ENCODE measurements at regions not wholly inside any gene's neighbourhood (a gene's known extent, or its start where the extent isn't known, plus 50 kb on each side); places are given as distances from the start of the nearest gene placed in this dataset.
"Not testable (repeated sequence)": the region's sequence is repeated elsewhere in the genome, so short reads cannot be mapped to it uniquely, and the experiment has no call there.

DNA sequence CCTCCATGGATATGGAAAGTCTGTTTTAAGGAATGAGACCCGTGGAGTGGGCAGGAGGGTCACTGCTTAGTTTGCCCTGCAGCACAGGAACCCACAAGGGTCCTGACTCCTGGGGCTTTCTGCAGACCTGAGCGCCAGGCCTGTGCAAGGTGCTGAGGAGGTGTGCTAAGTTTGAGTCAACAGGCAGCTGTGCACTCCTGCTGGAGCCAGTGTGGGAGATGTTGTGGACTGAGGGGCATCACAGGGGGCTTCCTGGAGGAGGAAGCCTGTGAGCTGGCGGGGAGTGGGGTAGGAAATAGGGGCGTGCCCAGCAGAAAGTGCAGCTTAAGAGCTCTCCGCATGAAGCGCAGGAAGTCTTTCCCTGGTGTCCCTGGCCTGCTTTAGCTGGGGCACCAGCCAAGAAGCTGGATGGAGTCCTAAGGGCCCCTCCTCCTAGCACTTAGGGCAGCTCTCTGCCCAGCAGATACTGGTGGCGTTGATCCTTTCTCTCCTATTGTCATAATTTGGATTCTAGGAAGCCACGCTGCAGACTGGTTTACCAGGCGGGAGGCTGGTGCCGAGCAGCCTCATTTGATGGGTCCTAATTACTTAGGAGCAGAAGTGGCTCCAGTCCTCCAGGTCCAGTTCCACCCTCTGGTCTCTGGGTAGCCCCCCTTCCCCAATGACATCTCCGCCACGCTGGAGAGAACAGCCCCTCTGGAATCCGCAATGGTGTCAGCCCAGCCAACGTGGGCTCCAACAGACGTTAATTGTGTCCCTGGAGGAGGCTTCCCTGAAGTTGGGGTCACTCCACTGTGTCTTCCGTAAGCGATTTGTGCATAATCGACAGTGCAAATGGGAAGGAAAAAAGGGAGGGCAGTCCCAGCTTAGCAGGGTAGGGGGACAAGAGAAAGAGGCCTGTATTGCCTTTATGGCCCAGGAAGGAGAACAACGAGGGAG is 309.2 kb downstream of the ZNF536 start:
- no peak for DNase-seq (ENCODE audit: low read depth in 1 of 2, low spot score in 1 of 2)

DNA sequence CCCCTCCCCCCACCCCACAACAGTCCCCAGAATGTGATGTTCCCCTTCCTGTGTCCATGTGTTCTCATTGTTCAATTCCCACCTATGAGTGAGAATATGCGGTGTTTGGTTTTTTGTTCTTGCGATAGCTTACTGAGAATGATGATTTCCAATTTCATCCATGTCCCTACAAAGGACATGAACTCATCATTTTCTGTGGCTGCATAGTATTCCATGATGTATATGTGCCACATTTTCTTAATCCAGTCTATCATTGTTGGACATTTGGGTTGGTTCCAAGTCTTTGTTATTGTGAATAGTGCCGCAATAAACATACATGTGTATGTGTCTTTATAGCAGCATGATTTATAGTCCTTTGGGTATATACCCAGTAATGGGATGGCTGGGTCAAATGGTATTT is 308.2 kb downstream of the ZNF536 start:
- not testable (repeated sequence) for H3K27ac ChIP-seq; DNase-seq (ENCODE audit: low read depth in 1 of 2, low spot score in 1 of 2); H3K4me3 ChIP-seq; H3K4me1 ChIP-seq (ENCODE audit: low read depth); H3K36me3 ChIP-seq; H3K9me3 ChIP-seq (ENCODE audit: low read depth)
- H3K27me3 ChIP-seq = peaks cover 81% of the 10 kb centered on the region

More for the DNA sequence above, 309.2 kb downstream of the ZNF536 start:
- peaks cover 83% of the 10 kb centered on the region for H3K27me3 ChIP-seq
- no peaks in the 10 kb centered on the region for H3K4me1 ChIP-seq (ENCODE audit: low read depth)
- TF ChIP-seq, protein P1, sequence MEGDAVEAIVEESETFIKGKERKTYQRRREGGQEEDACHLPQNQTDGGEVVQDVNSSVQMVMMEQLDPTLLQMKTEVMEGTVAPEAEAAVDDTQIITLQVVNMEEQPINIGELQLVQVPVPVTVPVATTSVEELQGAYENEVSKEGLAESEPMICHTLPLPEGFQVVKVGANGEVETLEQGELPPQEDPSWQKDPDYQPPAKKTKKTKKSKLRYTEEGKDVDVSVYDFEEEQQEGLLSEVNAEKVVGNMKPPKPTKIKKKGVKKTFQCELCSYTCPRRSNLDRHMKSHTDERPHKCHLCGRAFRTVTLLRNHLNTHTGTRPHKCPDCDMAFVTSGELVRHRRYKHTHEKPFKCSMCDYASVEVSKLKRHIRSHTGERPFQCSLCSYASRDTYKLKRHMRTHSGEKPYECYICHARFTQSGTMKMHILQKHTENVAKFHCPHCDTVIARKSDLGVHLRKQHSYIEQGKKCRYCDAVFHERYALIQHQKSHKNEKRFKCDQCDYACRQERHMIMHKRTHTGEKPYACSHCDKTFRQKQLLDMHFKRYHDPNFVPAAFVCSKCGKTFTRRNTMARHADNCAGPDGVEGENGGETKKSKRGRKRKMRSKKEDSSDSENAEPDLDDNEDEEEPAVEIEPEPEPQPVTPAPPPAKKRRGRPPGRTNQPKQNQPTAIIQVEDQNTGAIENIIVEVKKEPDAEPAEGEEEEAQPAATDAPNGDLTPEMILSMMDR (IDR thresholded peaks at IDR 0.05; ENCODE audit: low read depth, low read length) = no peak
- H3K9me3 ChIP-seq (ENCODE audit: low read depth) = no peaks in the 10 kb centered on the region
- H3K4me3 ChIP-seq = no peak overlapping the region
- H3K36me3 ChIP-seq = no peaks in the 10 kb centered on the region
- no peak overlapping the region for H3K27ac ChIP-seq

DNA sequence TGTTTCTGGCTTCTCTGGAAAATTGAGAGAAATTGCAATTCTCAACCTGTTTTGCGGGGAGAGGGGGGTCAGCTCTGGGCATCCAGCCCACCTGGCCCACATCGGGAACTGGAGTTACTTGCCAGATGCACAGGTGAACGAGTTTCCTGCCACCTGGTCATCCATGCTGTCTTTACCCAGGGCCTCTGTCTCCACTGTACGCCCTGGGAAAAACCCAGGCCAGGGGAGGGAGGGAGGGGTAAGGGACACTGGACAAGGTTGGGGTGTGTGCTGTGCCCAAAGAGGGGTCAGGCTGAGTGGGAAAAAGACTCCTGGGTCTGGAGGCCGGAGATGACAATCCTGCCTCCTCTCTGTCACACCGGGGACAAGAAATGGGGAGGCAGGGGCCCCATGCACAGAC is 307.6 kb downstream of the ZNF536 start:
- Histone ChIP-seq H3K4me3 (no peak overlapping the region), H3K36me3 (no peaks in the 10 kb centered on the region)

DNA sequence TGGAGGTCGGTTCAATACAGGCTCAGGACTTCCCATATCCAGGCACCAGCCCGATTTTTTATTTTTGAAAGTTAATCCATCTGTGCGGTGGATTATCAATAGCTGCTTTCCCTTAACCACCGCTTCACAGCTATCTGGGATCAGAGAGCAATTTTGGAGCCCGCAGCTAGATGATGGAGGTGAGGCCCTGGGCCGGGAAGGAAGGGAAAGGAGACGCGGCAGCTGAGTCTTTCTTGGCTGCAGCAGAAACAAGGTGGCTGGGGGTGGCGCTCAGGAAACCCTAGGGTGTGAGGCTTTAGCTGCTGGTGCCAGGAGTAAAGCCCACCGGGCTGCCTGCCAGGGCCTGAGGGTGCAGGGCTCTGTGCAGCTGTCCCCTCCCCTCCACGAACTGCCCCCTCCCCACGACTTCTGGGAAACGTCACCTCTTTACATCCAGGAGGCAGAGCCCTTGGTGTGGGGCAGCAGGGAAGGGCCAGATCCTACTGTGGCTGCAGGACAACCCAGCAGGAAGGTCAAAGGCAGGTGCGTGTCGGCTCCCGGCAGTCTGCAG is 307.0 kb downstream of the ZNF536 start:
- DNase-seq (ENCODE audit: low read depth in 1 of 2, low spot score in 1 of 2) = no peak
- peaks cover 81% of the 10 kb centered on the region for H3K27me3 ChIP-seq

More for the DNA sequence above, 307.6 kb downstream of the ZNF536 start:
- peaks cover 81% of the 10 kb centered on the region for H3K27me3 ChIP-seq
- TF ChIP-seq, protein P1 (IDR thresholded peaks at IDR 0.05; ENCODE audit: low read depth, low read length) = no peak
- H3K4me1 ChIP-seq (ENCODE audit: low read depth) = no peaks in the 10 kb centered on the region
- no peaks in the 10 kb centered on the region for H3K9me3 ChIP-seq (ENCODE audit: low read depth)
- H3K27ac ChIP-seq = no peak overlapping the region
- DNase-seq (ENCODE audit: low read depth in 1 of 2, low spot score in 1 of 2) = no peak

DNA sequence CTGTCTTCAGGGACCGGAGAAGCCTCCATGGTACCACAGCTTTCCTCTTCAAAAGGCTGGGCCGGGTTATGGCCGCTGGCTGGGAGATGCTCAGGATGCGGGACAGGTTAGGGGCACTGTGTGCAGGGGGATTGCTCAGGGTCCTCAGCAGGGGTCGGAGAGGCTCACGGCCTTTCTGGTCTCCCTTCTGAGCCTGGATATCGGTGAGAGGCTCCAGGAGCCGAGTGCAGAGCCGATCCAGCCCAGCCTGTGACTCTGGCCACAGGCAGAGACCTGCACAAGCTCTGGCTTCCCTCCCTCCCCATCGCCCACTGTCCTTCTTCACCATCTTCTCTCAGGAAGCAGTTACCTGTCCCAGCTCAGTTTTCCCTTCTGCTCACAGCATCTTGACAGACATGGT is 306.0 kb downstream of the ZNF536 start:
- H3K9me3 ChIP-seq (ENCODE audit: low read depth) = no peaks in the 10 kb centered on the region
- no peak for DNase-seq (ENCODE audit: low read depth in 1 of 2, low spot score in 1 of 2)
- H3K4me1 ChIP-seq (ENCODE audit: low read depth) = no peaks in the 10 kb centered on the region
- peaks cover 81% of the 10 kb centered on the region for H3K27me3 ChIP-seq
- no peak overlapping the region for H3K27ac ChIP-seq
- TF ChIP-seq, protein P1 (IDR thresholded peaks at IDR 0.05; ENCODE audit: low read depth, low read length) = no peak
- no peak overlapping the region for H3K4me3 ChIP-seq
- H3K36me3 ChIP-seq = no peaks in the 10 kb centered on the region

More for the DNA sequence above, 307.0 kb downstream of the ZNF536 start:
- no peaks in the 10 kb centered on the region for H3K4me1 ChIP-seq (ENCODE audit: low read depth)
- H3K27ac ChIP-seq = no peak overlapping the region
- TF ChIP-seq, protein P1 (IDR thresholded peaks at IDR 0.05; ENCODE audit: low read depth, low read length) = no peak
- H3K4me3 ChIP-seq = no peak overlapping the region
- H3K9me3 ChIP-seq (ENCODE audit: low read depth) = no peaks in the 10 kb centered on the region
- H3K36me3 ChIP-seq = no peaks in the 10 kb centered on the region

DNA sequence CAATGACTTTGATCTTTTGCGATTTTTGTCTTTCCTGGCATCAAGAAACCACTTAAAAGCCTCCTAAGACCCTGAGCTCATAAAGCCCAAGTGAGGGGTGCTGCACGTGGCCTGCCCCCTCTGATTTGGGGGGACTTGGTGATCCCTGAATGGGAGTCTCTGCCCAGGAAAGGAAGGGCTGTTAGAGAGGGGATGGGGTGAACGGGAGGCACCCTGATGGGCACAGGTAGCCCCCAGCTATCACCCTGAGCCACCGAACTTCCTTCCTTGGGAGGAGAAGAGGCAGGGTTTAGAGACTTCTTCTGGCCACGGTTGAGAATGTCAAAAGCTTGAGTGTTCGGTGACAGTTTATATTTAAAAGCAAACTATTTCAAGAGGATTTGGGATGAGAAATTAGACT is 305.5 kb downstream of the ZNF536 start:
- Histone ChIP-seq H3K9me3 (ENCODE audit: low read depth) (no peaks in the 10 kb centered on the region), H3K4me1 (ENCODE audit: low read depth) (no peaks in the 10 kb centered on the region), H3K27me3 (peaks cover 85% of the 10 kb centered on the region), H3K4me3 (no peak overlapping the region), H3K36me3 (no peaks in the 10 kb centered on the region), H3K27ac (no peak overlapping the region)
- DNase-seq (ENCODE audit: low read depth in 1 of 2, low spot score in 1 of 2) = no peak
- TF ChIP-seq, protein P1 (IDR thresholded peaks at IDR 0.05; ENCODE audit: low read depth, low read length) = no peak
